GM06990 (cell line): ENCODE measurements at regions not wholly inside any gene's neighbourhood (a gene's known extent, or its start where the extent isn't known, plus 50 kb on each side); places are given as distances from the start of the nearest gene placed in this dataset.

Source experiments
- DNase-seq: peaks from one replicate; pipeline ENCODE4 v3.0.0-alpha.2; 2011; ENCODE audit not compliant: insufficient read length; ENCODE audit errors: extremely low read depth
- H3K27me3 ChIP-seq: replicated peaks from 2 replicates; pipeline ENCODE4 v1.6.0; 2011; ENCODE audit warnings: low read length; ENCODE audit not compliant: control insufficient read depth, insufficient read depth
- H3K36me3 ChIP-seq: 2 replicates; pipeline ENCODE4 v1.5.1; 2011; ENCODE audit warnings: low read length; ENCODE audit not compliant: control insufficient read depth, insufficient read depth
- H3K4me3 ChIP-seq: replicated peaks from 2 replicates; pipeline ENCODE4 v1.5.1; 2011; ENCODE audit warnings: low read depth, mild to moderate bottlenecking, control low read depth, low read length
- TF ChIP-seq, protein P1 (sequence below): IDR thresholded peaks from 2 replicates; pipeline ENCODE4 v1.5.1; 2011; ENCODE audit warnings: low read length, control low read depth, mild to moderate bottlenecking, inconsistent platforms; ENCODE audit not compliant: insufficient read depth, poor library complexity, severe bottlenecking

DNA sequence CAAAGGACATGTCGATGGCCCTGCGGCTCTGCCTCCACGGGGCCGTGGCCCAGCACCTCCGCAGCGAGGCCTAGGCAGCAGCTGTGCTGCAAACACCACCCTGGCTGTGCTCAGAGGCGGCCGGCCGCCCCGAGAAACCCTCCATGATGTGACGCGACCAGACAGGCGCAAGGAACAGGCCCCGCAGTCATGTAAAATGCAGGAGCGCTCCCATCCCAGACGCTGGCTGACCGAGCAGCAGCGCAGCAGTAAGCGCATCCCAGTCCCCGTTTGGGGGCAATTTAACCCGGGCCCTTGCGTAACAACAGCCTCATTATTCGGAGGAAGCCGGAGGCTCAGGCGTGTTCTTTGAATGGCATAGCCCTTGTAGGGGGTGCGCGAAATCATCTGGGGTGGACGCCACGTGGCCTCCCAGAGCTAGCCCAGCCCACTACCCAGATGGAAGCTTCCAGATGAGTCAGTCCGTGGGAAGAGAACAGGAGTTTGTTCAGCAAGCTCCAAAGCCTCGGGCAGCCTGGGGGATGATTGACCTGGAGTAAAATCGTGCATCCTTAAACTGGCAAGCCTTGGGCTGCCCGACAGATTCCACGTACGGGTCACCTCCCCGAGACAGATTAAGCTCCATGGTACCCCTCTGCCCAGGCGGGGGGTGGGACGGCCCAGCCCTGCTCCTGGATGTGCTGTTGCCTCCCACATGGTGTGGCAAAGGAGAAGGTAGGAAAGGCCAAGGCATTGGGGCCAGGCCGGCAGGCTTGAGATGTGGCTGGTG is 124.0 kb downstream of the HMX1 start:
- TF ChIP-seq, protein P1, sequence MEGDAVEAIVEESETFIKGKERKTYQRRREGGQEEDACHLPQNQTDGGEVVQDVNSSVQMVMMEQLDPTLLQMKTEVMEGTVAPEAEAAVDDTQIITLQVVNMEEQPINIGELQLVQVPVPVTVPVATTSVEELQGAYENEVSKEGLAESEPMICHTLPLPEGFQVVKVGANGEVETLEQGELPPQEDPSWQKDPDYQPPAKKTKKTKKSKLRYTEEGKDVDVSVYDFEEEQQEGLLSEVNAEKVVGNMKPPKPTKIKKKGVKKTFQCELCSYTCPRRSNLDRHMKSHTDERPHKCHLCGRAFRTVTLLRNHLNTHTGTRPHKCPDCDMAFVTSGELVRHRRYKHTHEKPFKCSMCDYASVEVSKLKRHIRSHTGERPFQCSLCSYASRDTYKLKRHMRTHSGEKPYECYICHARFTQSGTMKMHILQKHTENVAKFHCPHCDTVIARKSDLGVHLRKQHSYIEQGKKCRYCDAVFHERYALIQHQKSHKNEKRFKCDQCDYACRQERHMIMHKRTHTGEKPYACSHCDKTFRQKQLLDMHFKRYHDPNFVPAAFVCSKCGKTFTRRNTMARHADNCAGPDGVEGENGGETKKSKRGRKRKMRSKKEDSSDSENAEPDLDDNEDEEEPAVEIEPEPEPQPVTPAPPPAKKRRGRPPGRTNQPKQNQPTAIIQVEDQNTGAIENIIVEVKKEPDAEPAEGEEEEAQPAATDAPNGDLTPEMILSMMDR = no peak
- Histone ChIP-seq H3K36me3 (no peaks in the 10 kb centered on the region), H3K27me3 (no peaks in the 10 kb centered on the region), H3K4me3 (no peak overlapping the region)
- no peak for DNase-seq

DNA sequence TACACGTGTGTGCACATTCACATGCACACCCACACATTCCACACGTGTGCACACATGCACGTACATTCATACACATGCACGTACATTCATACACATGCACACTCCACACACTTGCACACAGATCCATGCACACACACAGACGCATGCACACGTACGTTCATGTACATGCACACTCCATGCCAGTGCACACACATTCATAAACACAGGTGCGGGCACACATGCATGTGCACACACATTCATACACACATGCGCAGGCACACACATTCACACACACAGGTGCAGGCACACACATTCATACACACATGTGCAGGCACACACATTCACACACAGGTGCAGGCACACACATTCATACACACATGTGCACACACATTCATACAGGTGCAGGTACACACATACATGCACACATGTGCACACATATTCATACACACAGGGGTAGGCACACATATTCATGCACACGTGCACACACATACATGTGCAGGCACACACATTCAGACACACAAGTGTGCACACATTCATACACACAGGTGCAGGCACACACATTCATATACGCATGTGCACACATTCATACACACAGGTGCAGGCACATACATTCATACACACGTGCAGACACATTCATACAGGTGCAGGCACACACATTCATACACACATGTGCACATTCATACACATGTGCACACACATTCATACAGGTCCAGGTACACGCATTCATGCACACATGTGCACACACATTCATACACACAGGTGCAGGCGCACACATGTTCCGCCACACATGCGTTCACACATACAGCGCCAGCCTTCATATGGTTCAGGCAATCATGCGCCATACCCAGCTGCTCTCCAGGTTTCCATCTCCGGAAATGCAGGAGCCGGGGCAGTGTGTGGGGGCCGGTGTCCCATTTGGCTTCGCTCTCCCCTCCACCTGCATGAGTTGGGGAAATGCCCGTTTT is 124.8 kb downstream of the HMX1 start:
- DNase-seq = no peak
- TF ChIP-seq, protein P1 = no peak
- H3K4me3 ChIP-seq = no peak overlapping the region
- H3K27me3 ChIP-seq = no peaks in the 10 kb centered on the region
- H3K36me3 ChIP-seq = no peaks in the 10 kb centered on the region

DNA sequence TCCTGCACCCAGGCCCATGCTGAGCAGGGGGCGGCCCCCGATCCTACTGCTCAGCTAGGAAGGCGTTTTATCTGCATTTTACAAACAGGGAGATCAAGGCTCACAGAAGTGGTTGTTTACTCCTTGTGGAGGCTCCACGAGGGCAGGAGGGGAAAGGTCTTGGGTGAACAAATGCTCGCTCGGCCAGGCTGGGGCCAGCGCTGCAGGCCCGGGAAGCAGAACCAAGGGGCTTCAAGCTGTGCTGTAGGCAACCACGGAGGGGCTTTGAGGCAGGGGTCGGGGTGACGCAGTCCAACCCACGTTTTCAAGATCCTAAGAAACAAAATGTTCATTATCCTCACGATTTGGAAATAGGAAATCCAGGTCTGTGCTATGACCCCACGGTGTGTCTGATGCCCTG is 125.8 kb downstream of the HMX1 start:
- no peaks in the 10 kb centered on the region for H3K27me3 ChIP-seq
- H3K36me3 ChIP-seq = no peaks in the 10 kb centered on the region
- H3K4me3 ChIP-seq = no peak overlapping the region
- TF ChIP-seq, protein P1 = no peak
- DNase-seq = no peak

DNA sequence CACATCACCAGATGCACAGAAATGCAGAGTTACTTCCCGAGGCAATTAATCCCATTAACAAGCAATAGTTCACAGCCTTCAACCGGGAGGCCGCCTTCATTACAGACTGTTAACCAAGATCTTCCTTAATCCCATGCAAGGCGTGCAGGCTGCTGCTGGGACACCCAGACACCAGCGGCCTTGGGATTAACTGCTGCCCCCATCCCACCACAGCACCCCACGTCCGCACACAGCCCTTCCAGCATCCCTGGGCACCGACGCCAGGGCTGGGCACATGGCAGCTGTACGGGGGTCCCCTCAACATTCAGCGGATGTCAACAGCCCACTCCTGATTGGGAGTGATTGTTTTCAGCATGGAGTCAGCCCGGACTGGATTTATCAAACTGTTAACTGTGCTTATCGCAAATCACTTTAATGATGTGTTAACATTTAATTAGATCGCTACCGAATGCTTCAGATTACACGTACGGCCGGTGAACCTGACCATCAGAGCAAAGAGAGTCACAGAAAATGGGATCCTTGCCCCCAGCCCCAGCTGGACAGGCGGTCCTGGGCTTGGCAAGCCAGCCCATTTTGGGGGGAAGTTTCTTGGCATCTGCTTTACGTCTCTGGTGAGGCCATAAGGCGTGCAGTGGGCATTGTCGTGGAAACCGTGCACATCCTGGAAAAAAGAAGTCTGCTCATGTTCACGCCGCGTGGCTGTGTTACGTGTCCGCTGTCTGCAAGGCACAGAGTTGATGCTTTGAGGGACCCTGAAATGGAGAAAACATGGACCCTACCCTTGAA is 126.4 kb downstream of the HMX1 start:
- TF ChIP-seq, protein P1 = no peak
- no peaks in the 10 kb centered on the region for H3K27me3 ChIP-seq
- no peak for DNase-seq

DNA sequence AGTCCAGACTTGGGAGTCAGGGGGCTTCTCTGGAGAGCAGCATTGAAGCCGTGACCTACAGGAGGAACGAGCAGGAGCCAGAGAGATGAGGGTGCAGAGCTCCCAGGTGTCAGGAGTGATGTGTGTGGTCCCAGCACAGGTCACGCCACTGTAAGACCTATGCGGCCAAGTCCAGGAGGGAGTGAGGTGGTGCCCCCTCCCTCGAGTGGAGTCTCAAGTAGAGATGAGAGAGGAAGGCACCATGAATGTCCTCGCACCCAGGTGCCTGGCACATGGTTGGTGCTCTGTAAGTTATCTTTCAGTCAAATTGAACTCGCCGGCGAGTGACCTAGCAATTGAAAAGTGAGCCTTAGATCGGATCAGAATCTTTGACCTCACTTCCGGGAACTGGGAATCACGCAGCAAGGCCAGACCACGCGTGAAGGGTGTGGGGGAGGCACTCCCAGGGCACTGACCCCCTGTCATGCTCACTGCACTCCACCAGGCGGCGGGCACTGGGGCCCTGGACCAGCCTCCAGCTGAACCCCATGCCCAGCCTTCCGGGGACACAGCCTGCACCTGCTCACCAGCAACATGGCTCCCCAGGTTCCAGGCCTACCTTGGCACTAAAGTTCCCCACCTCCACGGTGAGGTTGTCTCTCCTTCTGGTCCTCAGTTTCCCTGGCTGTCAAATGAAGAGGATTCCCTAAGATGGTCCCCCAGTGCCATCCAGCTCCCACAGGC is 127.4 kb downstream of the HMX1 start:
- TF ChIP-seq, protein P1 = no peak
- no peak for DNase-seq
- Histone ChIP-seq H3K27me3 (no peaks in the 10 kb centered on the region), H3K4me3 (no peak overlapping the region), H3K36me3 (no peaks in the 10 kb centered on the region)

More for the DNA sequence above, 126.4 kb downstream of the HMX1 start:
- Histone ChIP-seq H3K36me3 (no peaks in the 10 kb centered on the region), H3K4me3 (no peak overlapping the region)
